Forelimb muscle (tissue), 1 donor: ENCODE measurements at regions not wholly inside any gene's neighbourhood (a gene's known extent, or its start where the extent isn't known, plus 50 kb on each side); places are given as distances from the start of the nearest gene placed in this dataset.
"Not testable (repeated sequence)": the region's sequence is repeated elsewhere in the genome, so short reads cannot be mapped to it uniquely, and the experiment has no call there.

ENCODE experiments used
- DNase-seq: peaks from one replicate; pipeline ENCODE4 v3.0.0-alpha.2; 2013; ENCODE audit warnings: low read depth

DNA sequence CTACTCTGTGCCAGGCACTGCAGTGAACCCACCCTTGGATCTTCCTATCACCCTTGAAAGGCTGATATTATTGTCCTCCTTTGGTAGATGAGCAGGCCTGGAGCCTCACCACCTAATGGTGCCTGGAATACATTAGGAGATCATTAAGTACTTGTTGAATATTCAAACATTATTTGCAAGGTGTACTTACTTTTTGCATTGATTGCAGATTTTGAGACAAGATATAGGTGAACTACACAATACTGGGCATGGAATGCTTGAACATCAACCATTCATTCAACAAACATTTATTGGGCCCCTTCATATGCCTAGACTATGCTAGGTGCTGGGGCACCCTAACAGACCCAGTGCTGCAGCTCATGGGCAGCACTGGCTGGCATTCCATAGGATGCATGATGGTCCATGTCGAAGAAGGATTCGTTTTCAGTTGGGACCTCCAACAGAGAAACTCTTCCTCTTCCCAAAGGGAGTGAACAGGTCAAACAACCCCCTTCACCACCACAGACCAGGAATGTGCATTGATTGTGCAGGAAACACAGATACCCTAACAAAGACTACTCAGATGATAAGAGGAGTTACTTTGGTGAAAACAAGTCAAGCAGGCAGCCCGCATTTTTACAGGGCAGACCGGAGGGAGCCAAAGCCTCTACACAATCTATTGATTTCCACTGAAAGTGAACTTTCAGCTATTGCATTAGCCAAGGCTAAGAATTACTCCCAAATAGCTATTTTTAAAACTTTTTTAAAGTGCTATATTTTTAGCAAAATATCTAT is 149.6 kb upstream of the SH3BP4 start:
- DNase-seq = no peak

DNA sequence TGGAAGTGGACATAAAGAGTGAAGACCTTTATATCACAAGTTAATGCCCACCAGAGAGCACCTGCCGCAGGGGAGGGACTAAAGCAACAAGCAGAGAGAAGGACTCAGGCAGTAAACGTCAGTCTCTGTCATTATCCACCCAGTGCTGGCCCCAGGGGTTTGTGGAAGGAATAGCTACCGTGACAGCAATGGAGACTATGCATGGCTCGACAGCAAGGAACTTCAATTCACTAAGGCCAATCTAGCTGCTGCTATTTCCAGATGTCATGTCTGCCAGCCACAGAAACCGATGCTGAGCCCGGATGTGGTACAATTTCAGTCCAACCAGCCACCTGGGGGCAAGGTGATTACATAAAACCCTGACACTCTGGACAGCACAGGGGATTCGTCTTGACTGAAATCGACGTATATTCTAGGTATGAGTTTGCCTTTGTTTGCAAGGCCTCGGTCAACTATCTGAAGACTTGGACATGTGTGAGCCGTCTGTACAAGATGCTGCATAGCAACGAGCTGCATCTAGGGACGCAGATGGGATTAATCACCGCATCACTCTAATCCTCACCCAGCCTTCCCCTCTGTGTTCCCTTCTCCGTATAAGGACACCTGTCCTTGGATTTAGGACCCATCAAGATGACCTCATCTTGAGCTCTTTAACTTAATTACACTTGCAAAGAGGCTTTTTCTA is 154.1 kb upstream of the SH3BP4 start:
- no peak for DNase-seq

- no peak for DNase-seq
Observed at GRCh38 chr2:234796045-234796591, 155.7 kb upstream of the SH3BP4 start.

GRCh38 chr2:234795272-234795920 is 156.4 kb upstream of the SH3BP4 start:
- DNase-seq = no peak

DNA sequence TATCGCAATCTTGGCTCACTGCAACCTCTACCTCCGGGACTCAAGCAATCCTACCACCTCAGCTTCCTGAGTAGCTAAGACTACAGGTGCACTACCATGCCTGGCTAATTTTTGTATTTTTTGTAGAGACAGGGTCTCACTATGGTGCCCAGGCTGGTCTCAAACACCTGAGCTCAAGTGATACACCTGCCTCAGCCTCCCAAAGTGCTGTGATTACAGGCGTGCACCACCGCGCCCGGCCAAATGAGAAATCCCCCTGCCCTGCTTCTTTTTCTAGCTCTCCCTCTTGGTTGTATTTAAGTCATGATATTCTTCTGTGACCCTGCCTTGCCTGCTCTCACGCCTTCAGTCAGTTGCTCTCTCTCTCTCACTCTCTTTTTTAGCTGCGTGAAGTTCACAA is 157.0 kb upstream of the SH3BP4 start:
- no peak for DNase-seq

DNA sequence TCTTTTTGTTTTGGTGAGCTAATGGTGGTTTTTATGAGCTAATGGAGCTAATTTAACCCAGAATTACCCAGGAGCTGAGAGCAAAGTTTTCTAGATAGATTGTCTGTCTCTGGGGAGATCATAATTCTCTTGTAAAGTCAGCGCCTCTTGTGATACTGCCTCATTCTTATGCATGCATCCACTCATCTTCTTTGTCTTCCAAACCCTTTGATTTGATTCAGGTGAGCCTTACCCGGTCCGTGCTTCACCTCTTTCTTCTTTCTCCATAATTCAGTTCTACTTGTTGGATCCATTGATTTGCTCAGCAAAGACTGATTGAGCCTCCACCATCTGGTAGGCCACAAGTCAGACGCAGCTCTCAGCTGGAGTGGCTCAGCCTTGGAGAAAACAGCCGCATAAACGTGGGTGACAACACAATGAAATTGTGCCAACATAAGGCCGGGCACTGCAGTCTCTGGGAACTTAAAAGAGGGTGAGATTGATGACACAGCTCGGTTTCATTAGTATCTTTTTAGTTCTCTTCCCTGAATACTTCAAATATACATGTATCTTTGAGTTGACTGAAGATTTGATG is 158.5 kb upstream of the SH3BP4 start:
- DNase-seq = no peak

- DNase-seq = no peak
Observed at GRCh38 chr2:234792621-234793022, 159.2 kb upstream of the SH3BP4 start.

DNA sequence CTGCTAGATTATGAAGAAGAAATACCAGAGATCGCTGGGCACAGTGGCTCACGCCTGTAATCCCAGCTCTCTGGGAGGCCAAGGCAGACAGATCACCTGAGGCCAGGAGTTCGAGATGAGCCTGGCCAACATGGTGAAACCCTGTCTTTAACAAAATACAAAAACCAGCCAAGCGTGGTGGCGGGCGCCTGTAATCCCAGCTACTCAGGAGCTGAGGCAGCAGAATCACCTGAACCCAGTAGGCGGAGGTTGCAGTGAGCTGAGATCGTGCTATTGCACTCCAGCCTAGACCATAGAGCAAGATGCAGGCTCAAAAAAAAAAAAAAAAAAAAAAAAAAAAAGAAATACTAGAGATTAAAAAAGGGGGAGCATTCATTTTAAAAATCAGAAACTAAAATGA is 159.7 kb upstream of the SH3BP4 start:
- DNase-seq = not testable (repeated sequence)

- no peak for DNase-seq
Observed at GRCh38 chr2:234790380-234790779, 161.4 kb upstream of the SH3BP4 start.

GRCh38 chr2:234789556-234790325 is 162.1 kb upstream of the SH3BP4 start:
- DNase-seq = no peak

DNA sequence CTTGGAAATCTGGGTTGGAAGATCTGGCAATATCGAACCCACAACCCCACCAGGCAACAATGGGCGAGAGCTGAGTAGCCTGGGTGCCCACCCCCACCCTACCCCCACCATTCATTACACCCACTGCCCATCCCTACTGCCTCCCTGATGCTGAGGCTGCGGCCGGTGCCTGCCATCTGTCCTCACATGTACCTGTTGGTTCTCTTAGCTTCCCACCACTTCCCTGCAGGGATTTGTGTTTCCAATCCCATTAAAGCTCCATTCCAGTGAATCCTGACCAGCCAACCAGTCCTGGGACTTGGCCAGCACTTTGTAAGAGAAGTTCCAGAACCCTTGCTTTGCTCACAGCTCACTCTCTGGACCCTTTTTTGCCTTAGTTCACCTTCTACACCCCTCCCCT is 163.0 kb upstream of the SH3BP4 start:
- DNase-seq = no peak

GRCh38 chr2:234788381-234788780 is 163.4 kb upstream of the SH3BP4 start:
- no peak for DNase-seq

DNA sequence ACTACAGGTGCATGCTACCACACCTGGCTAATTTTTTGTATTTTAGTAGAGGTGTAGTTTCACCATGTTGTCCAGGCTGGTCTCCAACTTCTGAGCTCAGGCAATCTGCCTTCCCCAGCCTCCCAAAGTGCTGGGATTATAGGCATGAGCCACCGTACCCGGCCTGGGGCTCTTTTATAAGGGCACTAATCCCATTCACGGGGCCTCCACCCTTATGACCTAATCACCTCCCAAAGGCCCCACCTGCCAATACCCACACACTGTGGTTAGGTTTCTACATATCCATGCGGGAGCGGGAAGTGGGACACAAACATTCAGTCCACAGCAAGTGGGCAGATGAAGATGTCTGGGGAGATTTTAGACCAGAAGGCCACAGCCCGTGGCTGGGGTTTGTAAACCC is 164.7 kb upstream of the SH3BP4 start:
- no peak for DNase-seq

GRCh38 chr2:234773764-234774409 is 177.9 kb upstream of the SH3BP4 start:
- no peak for DNase-seq

GRCh38 chr2:234773129-234773528 is 178.7 kb upstream of the SH3BP4 start:
- DNase-seq = no peak

- no peak for DNase-seq
Observed at GRCh38 chr2:234772733-234773060, 179.1 kb upstream of the SH3BP4 start.

- no peak for DNase-seq
Observed at GRCh38 chr2:234771980-234772732, 179.7 kb upstream of the SH3BP4 start.

GRCh38 chr2:234771176-234771575 is 180.6 kb upstream of the SH3BP4 start:
- DNase-seq = no peak

DNA sequence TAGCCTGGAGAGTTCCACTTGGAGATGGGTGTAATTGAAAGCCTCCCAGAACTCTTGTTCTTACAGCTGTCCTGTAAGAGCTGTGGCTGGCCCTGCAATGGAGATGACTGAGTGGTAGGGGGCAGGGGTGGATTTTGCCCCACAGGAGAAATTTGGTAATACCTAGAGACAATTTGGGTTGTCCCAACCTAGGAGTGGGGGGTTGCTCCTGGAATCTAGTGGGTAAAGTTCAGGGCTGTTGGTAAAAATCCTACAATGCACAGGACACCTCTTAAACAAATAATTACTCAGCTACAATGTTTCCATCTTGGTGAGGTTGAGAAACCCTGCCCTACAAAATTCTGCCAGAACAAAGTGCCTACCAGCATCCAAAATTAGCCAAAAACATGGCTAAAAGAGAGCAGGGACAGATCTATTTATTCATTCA is 181.1 kb upstream of the SH3BP4 start:
- no peak for DNase-seq

DNA sequence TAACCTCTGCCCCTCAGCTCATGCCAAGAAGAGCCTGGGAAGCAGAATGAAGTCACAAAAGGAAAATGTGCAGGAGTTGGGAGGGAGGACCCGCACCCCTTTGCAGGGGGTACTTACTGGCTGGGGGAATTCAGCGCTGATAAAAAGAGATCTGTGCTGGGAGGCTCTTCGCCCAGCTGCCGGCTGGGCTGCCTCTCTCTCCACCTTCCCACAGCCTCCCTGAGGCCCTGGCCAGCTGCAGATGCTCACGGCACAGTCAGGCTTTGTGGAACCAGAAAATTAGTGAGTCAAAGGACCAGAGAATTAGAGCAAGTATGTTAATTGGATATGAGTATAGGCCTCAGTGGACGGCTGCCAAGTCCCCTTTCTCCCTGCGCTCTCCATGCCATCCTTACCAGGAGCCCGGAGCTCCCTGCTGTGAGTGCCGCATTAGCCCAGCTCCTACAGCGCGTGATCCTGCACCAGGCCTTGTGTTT is 181.7 kb upstream of the SH3BP4 start:
- DNase-seq = no peak
